ENCODE measurements at regions not wholly inside any gene's neighbourhood (a gene's known extent, or its start where the extent isn't known, plus 50 kb on each side); places are given as distances from the start of the nearest gene placed in this dataset.

DNA sequence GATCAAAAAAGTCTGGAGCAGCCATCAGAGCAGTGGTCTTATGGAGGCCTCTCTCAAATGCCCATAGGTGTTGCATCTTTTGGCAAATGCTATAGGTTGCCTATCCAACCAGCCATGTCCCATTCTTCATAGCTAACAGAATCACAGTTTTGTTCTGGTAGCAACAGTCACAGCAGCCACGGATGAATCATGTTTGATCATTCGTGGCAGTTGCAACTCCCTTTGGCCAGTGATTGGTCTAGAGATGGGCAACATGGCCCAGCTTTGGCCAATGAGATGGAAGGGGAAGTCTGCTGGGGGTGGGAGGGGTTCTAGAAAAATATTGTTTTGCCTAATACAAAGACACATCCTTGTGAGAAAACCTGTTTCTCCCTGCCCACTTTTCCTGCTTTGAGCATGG lies 50.3 kb upstream of the PPP2R3A start:
- TF ChIP-seq, protein P1, sequence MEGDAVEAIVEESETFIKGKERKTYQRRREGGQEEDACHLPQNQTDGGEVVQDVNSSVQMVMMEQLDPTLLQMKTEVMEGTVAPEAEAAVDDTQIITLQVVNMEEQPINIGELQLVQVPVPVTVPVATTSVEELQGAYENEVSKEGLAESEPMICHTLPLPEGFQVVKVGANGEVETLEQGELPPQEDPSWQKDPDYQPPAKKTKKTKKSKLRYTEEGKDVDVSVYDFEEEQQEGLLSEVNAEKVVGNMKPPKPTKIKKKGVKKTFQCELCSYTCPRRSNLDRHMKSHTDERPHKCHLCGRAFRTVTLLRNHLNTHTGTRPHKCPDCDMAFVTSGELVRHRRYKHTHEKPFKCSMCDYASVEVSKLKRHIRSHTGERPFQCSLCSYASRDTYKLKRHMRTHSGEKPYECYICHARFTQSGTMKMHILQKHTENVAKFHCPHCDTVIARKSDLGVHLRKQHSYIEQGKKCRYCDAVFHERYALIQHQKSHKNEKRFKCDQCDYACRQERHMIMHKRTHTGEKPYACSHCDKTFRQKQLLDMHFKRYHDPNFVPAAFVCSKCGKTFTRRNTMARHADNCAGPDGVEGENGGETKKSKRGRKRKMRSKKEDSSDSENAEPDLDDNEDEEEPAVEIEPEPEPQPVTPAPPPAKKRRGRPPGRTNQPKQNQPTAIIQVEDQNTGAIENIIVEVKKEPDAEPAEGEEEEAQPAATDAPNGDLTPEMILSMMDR (IDR thresholded peaks at IDR 0.05; ENCODE audit: insufficient read depth in 1 of 2, low read depth in 1 of 2, low read length in 1 of 2, severe bottlenecking in 1 of 2, unreplicated experiment in 1 of 2), result no peak

More for the DNA sequence above, 50.3 kb upstream of the PPP2R3A start:
- Mint-ChIP-seq H3K9me3 (ENCODE audit: unreplicated experiment) (no peaks in the 10 kb centered on the region), H3K27me3 (ENCODE audit: insufficient read depth, unreplicated experiment) (no peaks in the 10 kb centered on the region), H3K36me3 (ENCODE audit: insufficient read depth, unreplicated experiment) (no peaks in the 10 kb centered on the region), H3K27ac (ENCODE audit: unreplicated experiment) (no peak overlapping the region), H3K4me3 (ENCODE audit: unreplicated experiment) (no peak overlapping the region), H3K4me1 (ENCODE audit: low read depth, unreplicated experiment) (no peaks in the 10 kb centered on the region)
- POLR2A ChIA-PET, result no interaction called here
- CTCF ChIA-PET, result interaction anchor here (3.2 kb wide), 1 partner anchor 127 kb away, joined by 11 read pairs; no protein-coding TSS in a partner anchor
- no peaks in the 10 kb centered on the region for H3K27me3 ChIP-seq (replicated peaks; ENCODE audit: control insufficient read depth, insufficient read depth, low read length)
- H3K36me3 ChIP-seq (ENCODE audit: control insufficient read depth, insufficient read depth, low read length), result no peaks in the 10 kb centered on the region
- no peak for DNase-seq
- BruUV-seq (replicated peaks), result no TSS peak
- H3K9me3 ChIP-seq, result no peaks in the 10 kb centered on the region
- no peak overlapping the region for H3K4me3 ChIP-seq (ENCODE audit: low read depth, low read length)
- intact Hi-C loops (cut with micrococcal nuclease; ENCODE audit: unreplicated experiment), result no loop called here
- H3K4me1 ChIP-seq, result no peaks in the 10 kb centered on the region

Data from Caco-2 (cell line).